ENCODE measurements at regions not wholly inside any gene's neighbourhood (a gene's known extent, or its start where the extent isn't known, plus 50 kb on each side); places are given as distances from the start of the nearest gene placed in this dataset.

DNA sequence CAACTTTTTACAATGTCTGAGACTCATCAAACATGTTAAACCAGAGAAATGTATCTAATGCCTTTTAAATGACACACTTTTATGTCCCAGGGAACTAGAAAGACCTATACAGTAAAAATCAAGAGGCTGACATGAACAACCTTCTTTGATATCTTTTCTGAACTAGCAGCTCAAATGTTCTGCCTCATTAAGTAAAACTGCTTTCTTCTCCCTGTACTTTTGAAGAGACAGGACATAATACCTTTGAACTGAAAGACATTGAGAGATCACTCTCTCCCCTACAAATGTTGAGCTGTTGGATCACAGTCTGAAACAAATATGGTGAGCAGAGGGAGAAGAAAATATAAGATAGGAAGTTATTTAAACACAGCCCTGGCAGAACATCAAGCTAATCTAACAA lies 123.0 kb downstream of the FAM181B start:
- H3K27me3 Mint-ChIP-seq (ENCODE audit: low read depth) = peaks cover 58% of the 10 kb centered on the region

GRCh38 chr11:82606738-82607137 lies 126.9 kb downstream of the FAM181B start:
- no peak for TF ChIP-seq CTCF (conservative IDR thresholded peaks at IDR 0.05)
- Mint-ChIP-seq H3K27ac (ENCODE audit: unreplicated experiment) (no peak overlapping the region), H3K27me3 (ENCODE audit: low read depth) (peaks cover 56% of the 10 kb centered on the region), H3K36me3 (ENCODE audit: low read depth) (no peaks in the 10 kb centered on the region), H3K9me3 (no peaks in the 10 kb centered on the region), H3K4me1 (no peaks in the 10 kb centered on the region), H3K4me3 (no peak overlapping the region)
- DNase-seq (ENCODE audit: low read depth, low spot score) = no peak

More for the DNA sequence above, 123.0 kb downstream of the FAM181B start:
- Mint-ChIP-seq H3K4me3 (no peak overlapping the region), H3K9me3 (no peaks in the 10 kb centered on the region), H3K4me1 (no peaks in the 10 kb centered on the region), H3K27ac (ENCODE audit: unreplicated experiment) (no peak overlapping the region), H3K36me3 (ENCODE audit: low read depth) (no peaks in the 10 kb centered on the region)
- DNase-seq (ENCODE audit: low read depth, low spot score) = no peak
- no peak for TF ChIP-seq CTCF (conservative IDR thresholded peaks at IDR 0.05)

- no peaks in the 10 kb centered on the region for H3K36me3 Mint-ChIP-seq (ENCODE audit: low read depth)
- no peak for TF ChIP-seq CTCF (conservative IDR thresholded peaks at IDR 0.05)
- DNase-seq (ENCODE audit: low read depth, low spot score) = no peak
- H3K9me3 Mint-ChIP-seq = no peaks in the 10 kb centered on the region
- peaks cover 20% of the 10 kb centered on the region for H3K27me3 Mint-ChIP-seq (ENCODE audit: low read depth)
- H3K27ac Mint-ChIP-seq (ENCODE audit: unreplicated experiment) = no peak overlapping the region
- no peaks in the 10 kb centered on the region for H3K4me1 Mint-ChIP-seq
- no peak overlapping the region for H3K4me3 Mint-ChIP-seq
These were observed 132.0 kb downstream of the FAM181B start for GRCh38 chr11:82601711-82602110.

- H3K27ac Mint-ChIP-seq (ENCODE audit: unreplicated experiment) = no peak overlapping the region
- no peak for DNase-seq (ENCODE audit: low read depth, low spot score)
- H3K4me3 Mint-ChIP-seq = no peak overlapping the region
- no peaks in the 10 kb centered on the region for H3K4me1 Mint-ChIP-seq
- H3K27me3 Mint-ChIP-seq (ENCODE audit: low read depth) = peaks cover 14% of the 10 kb centered on the region
- H3K9me3 Mint-ChIP-seq = no peaks in the 10 kb centered on the region
- no peaks in the 10 kb centered on the region for H3K36me3 Mint-ChIP-seq (ENCODE audit: low read depth)
- no peak for TF ChIP-seq CTCF (conservative IDR thresholded peaks at IDR 0.05)
These were observed 133.8 kb downstream of the FAM181B start for GRCh38 chr11:82599836-82600235.

DNA sequence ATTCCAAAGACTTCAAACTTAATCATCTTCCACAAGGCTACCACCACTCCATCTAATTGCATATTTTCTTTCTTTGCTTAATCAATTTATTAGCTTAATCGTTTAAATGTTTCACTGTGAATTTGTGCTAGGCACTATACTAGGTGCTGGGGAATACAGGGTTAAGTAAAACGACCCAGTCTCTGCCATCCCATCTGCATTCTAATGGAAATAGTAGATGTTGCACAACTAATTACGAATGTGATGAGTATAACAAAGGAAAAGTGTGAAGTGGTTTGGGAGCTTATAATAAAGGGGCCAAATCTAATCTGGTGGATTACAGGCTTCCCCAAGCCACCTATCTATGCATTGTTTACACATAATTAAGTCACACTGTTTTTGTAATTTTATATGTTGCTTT lies 147.1 kb downstream of the FAM181B start:
- H3K36me3 Mint-ChIP-seq (ENCODE audit: low read depth) = no peaks in the 10 kb centered on the region
- DNase-seq (ENCODE audit: low read depth, low spot score) = no peak
- peaks cover 7% of the 10 kb centered on the region for H3K27me3 Mint-ChIP-seq (ENCODE audit: low read depth)
- H3K27ac Mint-ChIP-seq (ENCODE audit: unreplicated experiment) = no peak overlapping the region
- H3K4me1 Mint-ChIP-seq = no peaks in the 10 kb centered on the region
- H3K4me3 Mint-ChIP-seq = no peak overlapping the region
- H3K9me3 Mint-ChIP-seq = peaks cover 3% of the 10 kb centered on the region
- TF ChIP-seq CTCF (conservative IDR thresholded peaks at IDR 0.05) = no peak

GRCh38 chr11:82577246-82577645 lies 156.4 kb downstream of the FAM181B start:
- H3K4me1 Mint-ChIP-seq = no peaks in the 10 kb centered on the region
- no peaks in the 10 kb centered on the region for H3K9me3 Mint-ChIP-seq
- peaks cover 50% of the 10 kb centered on the region for H3K27me3 Mint-ChIP-seq (ENCODE audit: low read depth)
- H3K27ac Mint-ChIP-seq (ENCODE audit: unreplicated experiment) = no peak overlapping the region
- no peak for TF ChIP-seq CTCF (conservative IDR thresholded peaks at IDR 0.05)
- no peak overlapping the region for H3K4me3 Mint-ChIP-seq
- no peak for DNase-seq (ENCODE audit: low read depth, low spot score)
- no peaks in the 10 kb centered on the region for H3K36me3 Mint-ChIP-seq (ENCODE audit: low read depth)

All from neural crest cell (in vitro differentiated cells).